Transverse colon (tissue), 4 donors: ENCODE measurements at regions not wholly inside any gene's neighbourhood (a gene's known extent, or its start where the extent isn't known, plus 50 kb on each side); places are given as distances from the start of the nearest gene placed in this dataset.
"Not testable (repeated sequence)": the region's sequence is repeated elsewhere in the genome, so short reads cannot be mapped to it uniquely, and the experiment has no call there.

Experiments used
- DNase-seq: peaks from one replicate; pipeline ENCODE4 v3.0.0-alpha.2; 2019
- H3K27ac ChIP-seq, 4 donors: fragments of 200-600 bp; sonication (generic); 2 replicates each; pipeline ENCODE4 v1.5.1; 2016 to 2018; ENCODE audit warnings: inconsistent platforms in 4 of 4
- H3K27me3 ChIP-seq: fragments of 200-600 bp; sonication (generic); 2 replicates; pipeline ENCODE4 v1.5.1; 2017; ENCODE audit warnings: inconsistent platforms
- H3K36me3 ChIP-seq, 4 donors: fragments of 200-600 bp; sonication (generic); 2 replicates each; pipeline ENCODE4 v1.5.1; 2017 to 2019; ENCODE audit warnings: inconsistent platforms in 4 of 4
- H3K4me1 ChIP-seq, 4 donors: fragments of 200-600 bp; sonication (generic); 2 replicates each; pipeline ENCODE4 v1.5.1; 2017 to 2020; ENCODE audit warnings: inconsistent platforms in 4 of 4
- H3K4me3 ChIP-seq, 4 donors: fragments of 200-600 bp; sonication (generic); 1 replicate in 1 of 4; 2 replicates in 3 of 4; pipeline versions ENCODE4 v1.5.1 to v1.6.1; 2017 to 2019; ENCODE audit warnings: inconsistent platforms in 4 of 4
- H3K9me3 ChIP-seq, 2 donors: fragments of 200-600 bp; sonication (generic); 2 replicates each; pipeline ENCODE4 v1.5.1; 2017 to 2019; ENCODE audit warnings: inconsistent platforms in 2 of 2
- EP300 ChIP-seq: sonication (generic); formaldehyde crosslinking; IDR thresholded peaks from one replicate; pipeline ENCODE4 v1.6.1; 2017; ENCODE audit warnings: antibody characterized with exemption, low read depth
- POLR2A ChIP-seq: fragments of 450-650 bp; IDR thresholded peaks from one replicate; pipeline ENCODE4 v1.6.1; 2016; ENCODE audit warnings: antibody characterized with exemption, mild to moderate bottlenecking, moderate library complexity
- POLR2AphosphoS5 ChIP-seq, 3 donors: sonication (generic); formaldehyde crosslinking; IDR thresholded peaks; one replicate each; pipeline ENCODE4 v1.6.1; 2016; ENCODE audit warnings: antibody characterized with exemption in 3 of 3
- WGBS, 2 donors: methylation state at CpG; one replicate each; pipeline ENCODE4 v1.1.5; 2018; ENCODE audit warnings: low coverage in 1 of 2; 5-methylcytosine and 5-hydroxymethylcytosine counted together
- in situ Hi-C, 4 donors: fragments of 200-750 bp; cut with MboI; loops; one replicate each; pipeline versions ENCODE4 v1.15.0 to v1.15.1; 2017; ENCODE audit warnings: low sequenced_read_pairs in 3 of 4, low pct_ligation_motif_present in 1 of 4, low pct_unique_long_range_greater_than_20kb in 1 of 4
- intact Hi-C: fragments of 100-400 bp; cut with DNase I; formaldehyde crosslinking; loops from one replicate; pipeline ENCODE4 v1.15.1; 2023; ENCODE audit warnings: low total_unique reads
- TF ChIP-seq, protein P1 (sequence below), 5 experiments: fragments of 200-600 bp in 3 of 5; fragments of 450-650 bp in 2 of 5; sonication (generic) in 3 of 5; IDR thresholded peaks; 1 replicate in 2 of 5; 2 replicates in 3 of 5; pipeline ENCODE4 v1.5.1; 2016 to 2017; ENCODE audit warnings: antibody characterized with exemption in 5 of 5, inconsistent platforms in 3 of 5, mild to moderate bottlenecking in 2 of 5, moderate library complexity in 1 of 5

- no peak overlapping the region for H3K27ac ChIP-seq
- no peaks in the 10 kb centered on the region for H3K36me3 ChIP-seq
- intact Hi-C loops = no loop called here
- in situ Hi-C loops = no loop called here
- H3K4me3 ChIP-seq = no peak overlapping the region
- H3K27me3 ChIP-seq = no peaks in the 10 kb centered on the region
- no peaks in the 10 kb centered on the region for H3K4me1 ChIP-seq
- no peak for DNase-seq
- TF ChIP-seq EP300 (no peak), POLR2A (no peak), POLR2AphosphoS5 (IDR thresholded peaks at IDR 0.05) (no peak)
- TF ChIP-seq, protein P1, sequence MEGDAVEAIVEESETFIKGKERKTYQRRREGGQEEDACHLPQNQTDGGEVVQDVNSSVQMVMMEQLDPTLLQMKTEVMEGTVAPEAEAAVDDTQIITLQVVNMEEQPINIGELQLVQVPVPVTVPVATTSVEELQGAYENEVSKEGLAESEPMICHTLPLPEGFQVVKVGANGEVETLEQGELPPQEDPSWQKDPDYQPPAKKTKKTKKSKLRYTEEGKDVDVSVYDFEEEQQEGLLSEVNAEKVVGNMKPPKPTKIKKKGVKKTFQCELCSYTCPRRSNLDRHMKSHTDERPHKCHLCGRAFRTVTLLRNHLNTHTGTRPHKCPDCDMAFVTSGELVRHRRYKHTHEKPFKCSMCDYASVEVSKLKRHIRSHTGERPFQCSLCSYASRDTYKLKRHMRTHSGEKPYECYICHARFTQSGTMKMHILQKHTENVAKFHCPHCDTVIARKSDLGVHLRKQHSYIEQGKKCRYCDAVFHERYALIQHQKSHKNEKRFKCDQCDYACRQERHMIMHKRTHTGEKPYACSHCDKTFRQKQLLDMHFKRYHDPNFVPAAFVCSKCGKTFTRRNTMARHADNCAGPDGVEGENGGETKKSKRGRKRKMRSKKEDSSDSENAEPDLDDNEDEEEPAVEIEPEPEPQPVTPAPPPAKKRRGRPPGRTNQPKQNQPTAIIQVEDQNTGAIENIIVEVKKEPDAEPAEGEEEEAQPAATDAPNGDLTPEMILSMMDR (IDR thresholded peaks at IDR 0.05) = no peak
- no peaks in the 10 kb centered on the region for H3K9me3 ChIP-seq
Observed at GRCh38 chr17:54348234-54348633, 525.5 kb downstream of the KIF2B start.

DNA sequence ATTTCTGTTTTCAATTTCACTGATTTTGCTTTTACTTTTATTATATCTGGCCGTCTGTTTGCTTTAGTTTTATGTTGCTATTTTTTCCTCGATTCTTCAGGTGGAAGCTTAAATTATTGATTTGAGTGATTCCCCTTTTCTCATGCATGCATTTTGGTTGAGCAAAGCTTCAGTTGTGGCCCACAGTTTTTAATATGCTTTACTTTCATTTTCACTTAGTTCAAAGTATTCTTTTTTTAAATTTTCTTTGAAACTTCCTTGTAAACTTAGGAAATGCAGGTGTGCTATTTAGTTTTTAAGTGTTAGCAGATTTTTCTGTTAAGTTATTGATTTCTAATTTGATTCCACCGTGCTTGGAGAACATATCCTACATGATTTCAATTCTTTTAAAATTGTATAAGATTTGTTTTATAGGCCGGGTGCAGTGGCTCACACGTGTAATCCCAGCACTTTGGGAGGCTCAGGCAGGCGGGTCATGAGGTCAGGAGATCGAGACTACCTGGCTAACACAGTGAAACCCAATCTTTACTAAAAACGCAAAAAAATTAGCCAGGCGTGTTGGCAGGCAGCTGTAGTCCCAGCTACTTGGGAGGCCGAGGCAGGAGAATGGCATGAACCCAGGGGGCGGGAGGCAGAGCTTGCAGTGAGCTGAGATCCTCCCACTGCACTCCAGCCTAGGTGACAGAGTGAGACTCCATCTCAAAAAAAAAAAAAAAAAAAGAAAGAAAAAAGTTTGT, 531.2 kb downstream of the KIF2B start:
- Histone ChIP-seq H3K4me3 (no peak overlapping the region), H3K27ac (no peak overlapping the region), H3K9me3 (no peaks in the 10 kb centered on the region), H3K4me1 (no peaks in the 10 kb centered on the region), H3K36me3 (no peaks in the 10 kb centered on the region), H3K27me3 (no peaks in the 10 kb centered on the region)
- no peak for TF ChIP-seq EP300
- TF ChIP-seq POLR2A = no peak
- no peak for TF ChIP-seq POLR2AphosphoS5 (IDR thresholded peaks at IDR 0.05)
- TF ChIP-seq, protein P1 (IDR thresholded peaks at IDR 0.05) = no peak
- no peak for DNase-seq
- 77 to 82% methylated on average over 9 to 11 of the region's 11 CpGs for WGBS, 2 donors
- intact Hi-C loops = no loop called here
- in situ Hi-C loops = no loop called here

- DNase-seq, H3K27me3 ChIP-seq, H3K4me3 ChIP-seq, H3K27ac ChIP-seq, H3K9me3 ChIP-seq, H3K36me3 ChIP-seq, in situ Hi-C loops, intact Hi-C loops, H3K4me1 ChIP-seq: not testable (repeated sequence)
- WGBS, 2 donors = 64 to 76% methylated on average over 4 of the region's 4 CpGs
Observed at GRCh38 chr17:54361073-54361472, 538.3 kb downstream of the KIF2B start.

GRCh38 chr17:54368906-54369305, 531.7 kb upstream of the TOM1L1 start:
- in situ Hi-C loops = no loop called here
- Histone ChIP-seq H3K27ac (no peak overlapping the region), H3K36me3 (no peaks in the 10 kb centered on the region), H3K4me1 (no peaks in the 10 kb centered on the region), H3K4me3 (no peak overlapping the region), H3K27me3 (no peaks in the 10 kb centered on the region), H3K9me3 (peaks cover 0 to 5% of the 10 kb centered on the region in 2 donors)
- intact Hi-C loops = no loop called here
- no peak for DNase-seq
- TF ChIP-seq EP300 (no peak), POLR2AphosphoS5 (IDR thresholded peaks at IDR 0.05) (no peak), POLR2A (no peak)
- TF ChIP-seq, protein P1 (IDR thresholded peaks at IDR 0.05) = no peak
